PC-9 (cell line): ENCODE measurements at regions not wholly inside any gene's neighbourhood (a gene's known extent, or its start where the extent isn't known, plus 50 kb on each side); places are given as distances from the start of the nearest gene placed in this dataset.

Experiments used
- EZH2 ChIP-seq: fragments of 200-600 bp; sonication (generic); IDR thresholded peaks from 2 replicates; pipeline ENCODE4 v1.8.0; 2017; ENCODE audit warnings: antibody characterized with exemption, low read depth
- TF ChIP-seq, protein P1 (sequence below): fragments of 200-600 bp; sonication (generic); conservative IDR thresholded peaks from 2 replicates; pipeline ENCODE4 v1.6.1; 2017; ENCODE audit warnings: mixed run types, antibody characterized with exemption, mild to moderate bottlenecking, moderate library complexity

DNA sequence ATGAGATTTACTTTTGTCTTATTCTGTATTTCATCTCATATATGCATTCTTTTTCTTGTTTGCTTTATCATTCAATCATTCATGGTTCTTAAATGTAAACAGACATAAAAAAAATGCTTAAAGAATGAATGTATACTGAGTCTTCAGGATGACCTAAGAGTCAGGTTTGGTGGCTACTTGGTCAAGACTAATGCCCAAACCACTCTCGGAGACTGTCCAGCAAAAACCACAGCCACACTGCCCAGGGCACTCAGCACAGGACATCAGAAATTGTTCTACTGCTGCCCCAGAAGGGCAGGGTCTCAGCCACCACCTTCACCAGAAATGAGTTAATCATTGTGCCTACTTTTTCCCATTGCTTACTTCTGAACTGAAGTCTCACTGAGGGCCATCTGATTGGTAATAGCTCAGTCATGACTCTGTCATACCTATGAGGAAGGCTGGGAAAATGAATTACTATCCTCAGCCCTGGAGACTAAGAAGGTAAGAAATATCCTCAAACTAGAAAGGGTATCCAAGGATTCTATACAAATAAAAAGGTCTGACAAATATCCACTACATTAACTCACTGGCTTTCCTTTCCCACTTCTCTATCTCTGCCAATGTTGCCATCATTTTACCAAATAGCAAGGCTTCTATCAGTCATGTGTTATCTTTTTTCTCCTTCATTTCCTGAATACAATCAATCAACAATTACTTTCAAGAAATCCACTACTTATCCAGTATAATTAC lies 236.1 kb downstream of the CETN3 start:
- TF ChIP-seq, protein P1, sequence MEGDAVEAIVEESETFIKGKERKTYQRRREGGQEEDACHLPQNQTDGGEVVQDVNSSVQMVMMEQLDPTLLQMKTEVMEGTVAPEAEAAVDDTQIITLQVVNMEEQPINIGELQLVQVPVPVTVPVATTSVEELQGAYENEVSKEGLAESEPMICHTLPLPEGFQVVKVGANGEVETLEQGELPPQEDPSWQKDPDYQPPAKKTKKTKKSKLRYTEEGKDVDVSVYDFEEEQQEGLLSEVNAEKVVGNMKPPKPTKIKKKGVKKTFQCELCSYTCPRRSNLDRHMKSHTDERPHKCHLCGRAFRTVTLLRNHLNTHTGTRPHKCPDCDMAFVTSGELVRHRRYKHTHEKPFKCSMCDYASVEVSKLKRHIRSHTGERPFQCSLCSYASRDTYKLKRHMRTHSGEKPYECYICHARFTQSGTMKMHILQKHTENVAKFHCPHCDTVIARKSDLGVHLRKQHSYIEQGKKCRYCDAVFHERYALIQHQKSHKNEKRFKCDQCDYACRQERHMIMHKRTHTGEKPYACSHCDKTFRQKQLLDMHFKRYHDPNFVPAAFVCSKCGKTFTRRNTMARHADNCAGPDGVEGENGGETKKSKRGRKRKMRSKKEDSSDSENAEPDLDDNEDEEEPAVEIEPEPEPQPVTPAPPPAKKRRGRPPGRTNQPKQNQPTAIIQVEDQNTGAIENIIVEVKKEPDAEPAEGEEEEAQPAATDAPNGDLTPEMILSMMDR = no peak
- TF ChIP-seq EZH2 = no peak
